OCI-LY1 (cell line): ENCODE measurements at regions not wholly inside any gene's neighbourhood (a gene's known extent, or its start where the extent isn't known, plus 50 kb on each side); places are given as distances from the start of the nearest gene placed in this dataset.

Experiments used
- CTCF ChIP-seq: fragments of 200-600 bp; sonication (generic), shearing (Covaris generic); IDR thresholded peaks from 2 replicates; pipeline ENCODE4 v1.5.1; 2017; ENCODE audit warnings: mild to moderate bottlenecking, antibody characterized with exemption, low read length, moderate library complexity, mixed read lengths
- EZH2 ChIP-seq: fragments of 200-600 bp; sonication (generic), shearing (Covaris generic); IDR thresholded peaks from 2 replicates; pipeline ENCODE4 v1.8.0; 2017; ENCODE audit warnings: borderline replicate concordance, mixed run types, mild to moderate bottlenecking, antibody characterized with exemption, low read length, moderate library complexity, mixed read lengths

GRCh38 chr10:30540276-30540675, 89.3 kb downstream of the LYZL2 start:
- no peak for TF ChIP-seq CTCF
- no peak for TF ChIP-seq EZH2
